ENCODE measurements at regions not wholly inside any gene's neighbourhood (a gene's known extent, or its start where the extent isn't known, plus 50 kb on each side); places are given as distances from the start of the nearest gene placed in this dataset.

GRCh38 chr2:163828771-163829170, 93.0 kb upstream of the FIGN start:
- no peak overlapping the region for H3K4me3 ChIP-seq (ENCODE audit: low read depth, poor library complexity, severe bottlenecking)
- TF ChIP-seq POLR2A (IDR thresholded peaks at IDR 0.05), result no peak
- no peak for TF ChIP-seq CTCF (IDR thresholded peaks at IDR 0.05)
- DNase-seq (ENCODE audit: low spot score in 2 of 2), result no peak
- intact Hi-C loops (cut with DNase I; ENCODE audit: low total_unique reads), result no loop called here
- 74 to 87% methylated on average over 3 of the region's 3 CpGs for WGBS, 2 donors

DNA sequence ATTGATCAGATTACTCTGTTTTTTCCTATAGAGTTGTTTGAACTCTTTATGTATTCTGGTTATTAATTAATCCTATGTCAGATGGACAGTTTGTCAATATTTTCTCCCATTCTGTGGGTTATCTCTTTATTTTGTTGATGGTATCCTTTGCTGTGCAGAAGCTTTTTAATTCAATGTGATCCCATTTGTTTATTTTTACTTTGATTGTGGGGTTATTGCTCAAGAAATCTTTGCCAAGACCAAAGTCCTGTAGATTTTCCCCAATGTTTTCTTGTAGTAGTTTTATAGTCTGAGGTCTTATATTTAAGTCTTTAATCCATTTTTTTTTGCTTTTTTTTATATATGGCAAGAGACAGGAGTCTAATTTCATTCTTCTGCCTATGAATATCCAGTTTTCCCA, 86.2 kb upstream of the FIGN start:
- no peak for TF ChIP-seq POLR2A (IDR thresholded peaks at IDR 0.05)
- TF ChIP-seq CTCF (IDR thresholded peaks at IDR 0.05), result no peak
- no peak for DNase-seq (ENCODE audit: low spot score in 2 of 2)
- intact Hi-C loops (cut with DNase I; ENCODE audit: low total_unique reads), result no loop called here
- no peak overlapping the region for H3K4me3 ChIP-seq (ENCODE audit: low read depth, poor library complexity, severe bottlenecking)

DNA sequence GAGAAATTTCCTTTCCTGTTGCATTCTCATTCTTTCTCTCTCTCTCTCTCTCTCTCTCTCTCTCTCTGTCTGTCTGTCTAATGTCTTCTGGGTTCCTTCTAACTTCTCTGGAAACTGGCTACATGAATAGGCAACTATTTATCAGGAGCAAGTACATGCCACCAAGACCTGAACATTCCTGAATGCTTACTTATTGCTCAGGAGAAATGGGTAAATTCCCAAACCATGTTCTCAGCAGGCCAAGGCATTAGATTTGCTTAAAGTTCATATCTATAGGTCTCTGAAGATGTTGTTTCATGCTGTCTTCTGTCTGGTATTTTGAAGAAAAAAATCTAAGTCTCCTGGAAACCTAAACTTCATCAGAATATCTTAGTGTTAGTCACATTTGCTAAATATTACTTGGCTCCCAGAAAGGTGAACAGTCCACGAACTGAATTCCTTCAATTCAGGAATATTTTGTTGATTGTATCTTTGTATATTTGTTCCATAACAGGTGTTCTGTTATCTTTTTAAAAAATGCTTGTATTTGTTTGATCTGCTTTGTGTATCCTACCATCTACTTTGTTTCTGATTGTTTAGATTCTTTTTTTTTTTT, 77.2 kb upstream of the FIGN start:
- DNase-seq (ENCODE audit: low spot score in 2 of 2), result no peak
- intact Hi-C loops (cut with DNase I; ENCODE audit: low total_unique reads), result no loop called here
- H3K4me3 ChIP-seq (ENCODE audit: low read depth, poor library complexity, severe bottlenecking), result no peak overlapping the region
- TF ChIP-seq CTCF (IDR thresholded peaks at IDR 0.05) (no peak), POLR2A (IDR thresholded peaks at IDR 0.05) (no peak)
- WGBS, 2 donors, result 64 to 84% methylated on average over 1 of the region's 1 CpG

DNA sequence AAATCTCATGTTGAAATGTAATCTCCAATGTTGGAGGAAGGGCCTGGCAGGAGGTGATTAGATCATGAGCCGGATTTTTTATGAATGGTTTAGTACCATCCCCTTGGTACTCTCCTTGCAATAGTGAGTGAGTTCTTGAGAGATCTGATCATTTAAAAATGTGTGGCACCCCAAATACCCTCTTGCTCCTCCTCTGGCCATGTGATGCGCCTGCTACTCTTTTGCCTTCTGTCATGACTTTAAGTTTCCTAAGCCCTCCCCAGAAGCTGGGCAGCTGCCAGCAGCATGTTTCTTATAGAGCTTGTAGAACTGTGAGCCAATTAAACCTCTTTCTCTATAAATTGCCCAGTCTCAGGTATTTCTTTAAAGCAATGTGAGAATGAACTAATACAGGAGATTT, 72.6 kb upstream of the FIGN start:
- DNase-seq (ENCODE audit: low spot score in 2 of 2), result no peak
- intact Hi-C loops (cut with DNase I; ENCODE audit: low total_unique reads), result no loop called here
- TF ChIP-seq POLR2A (IDR thresholded peaks at IDR 0.05), result no peak
- no peak for TF ChIP-seq CTCF (IDR thresholded peaks at IDR 0.05)
- WGBS, 2 donors, result 83 to 94% methylated on average over 2 of the region's 2 CpGs
- H3K4me3 ChIP-seq (ENCODE audit: low read depth, poor library complexity, severe bottlenecking), result no peak overlapping the region

- intact Hi-C loops (cut with DNase I; ENCODE audit: low total_unique reads), result no loop called here
- 55 to 59% methylated on average over 3 of the region's 3 CpGs for WGBS, 2 donors
- H3K4me3 ChIP-seq (ENCODE audit: low read depth, poor library complexity, severe bottlenecking), result no peak overlapping the region
- no peak for DNase-seq (ENCODE audit: low spot score in 2 of 2)
- TF ChIP-seq POLR2A (IDR thresholded peaks at IDR 0.05) (no peak), CTCF (IDR thresholded peaks at IDR 0.05) (no peak)
Observed at GRCh38 chr2:163802284-163802683, 66.5 kb upstream of the FIGN start.

DNA sequence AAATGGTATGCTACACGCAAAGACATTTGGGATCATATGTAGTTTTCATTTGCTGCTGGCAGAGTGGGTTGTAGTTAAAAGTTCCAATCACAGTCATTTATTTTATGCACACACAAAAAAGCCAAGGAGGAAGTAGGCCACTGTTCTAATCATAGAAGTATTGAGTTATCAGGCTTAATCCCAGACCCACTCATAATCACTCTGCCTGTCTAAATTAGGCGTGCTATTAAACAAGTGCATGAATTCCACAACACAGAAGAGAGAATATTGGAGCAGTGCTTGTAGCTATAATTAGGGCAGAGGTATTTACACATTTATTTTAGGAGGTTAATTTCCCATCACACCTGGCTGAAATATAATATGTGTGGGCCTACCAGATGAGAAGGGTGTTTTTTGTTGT, 65.7 kb upstream of the FIGN start:
- no peak for DNase-seq (ENCODE audit: low spot score in 2 of 2)
- H3K4me3 ChIP-seq (ENCODE audit: low read depth, poor library complexity, severe bottlenecking), result no peak overlapping the region
- 91 to 93% methylated on average over 2 of the region's 2 CpGs for WGBS, 2 donors
- TF ChIP-seq POLR2A (IDR thresholded peaks at IDR 0.05) (no peak), CTCF (IDR thresholded peaks at IDR 0.05) (no peak)
- intact Hi-C loops (cut with DNase I; ENCODE audit: low total_unique reads), result no loop called here

All from lower leg skin (tissue), 4 donors.